H1 (cell line): ENCODE measurements at regions not wholly inside any gene's neighbourhood (a gene's known extent, or its start where the extent isn't known, plus 50 kb on each side); places are given as distances from the start of the nearest gene placed in this dataset.

Experiments used
- CTCF ChIA-PET: fragments of 300-600 bp; sonication (Branson Sonifier 250); formaldehyde crosslinking; loops from one replicate; lab custom pipeline; 2021; ENCODE audit not compliant: partially characterized antibody; lab: Charles Lee
- POLR2A ChIA-PET: fragments of 300-600 bp; sonication (Branson Sonifier 250); formaldehyde crosslinking; loops from one replicate; lab custom pipeline; 2021; ENCODE audit warnings: inconsistent platforms; ENCODE audit not compliant: partially characterized antibody; lab: Charles Lee
- DNase-seq, 2 experiments: peaks; one replicate each; pipeline versions ENCODE4 v3.0.0 to v3.0.0-alpha.2; 2010 to 2022; ENCODE audit warnings: low spot score in 2 of 2, low read depth in 1 of 2, mixed read lengths in 1 of 2
- FAIRE-seq: peaks from 2 replicates; lab custom pipeline; 2011; peaks lifted over from hg19 to GRCh38; lab: Jason Lieb, UNC
- H2AFZ ChIP-seq: 2 replicates; pipeline ENCODE4 v1.8.1; 2012; ENCODE audit warnings: low read length, inconsistent platforms
- H2AK5ac ChIP-seq: 2 replicates; pipeline ENCODE4 v1.6.1; 2013; ENCODE audit warnings: low read depth, low read length
- H2BK120ac ChIP-seq: replicated peaks from 2 replicates; pipeline ENCODE3; 2013; ENCODE audit warnings: low read depth, low read length, inconsistent platforms
- H2BK12ac ChIP-seq: 2 replicates; pipeline ENCODE4 v1.6.1; 2013; ENCODE audit warnings: low read depth, low read length
- H2BK15ac ChIP-seq: 2 replicates; pipeline ENCODE4 v1.6.1; 2013; ENCODE audit warnings: low read length
- H2BK20ac ChIP-seq: 2 replicates; pipeline ENCODE4 v1.6.1; 2013; ENCODE audit warnings: low read length
- H2BK5ac ChIP-seq: 2 replicates; pipeline ENCODE4 v1.6.1; 2013; ENCODE audit warnings: low read depth, low read length
- H3K14ac ChIP-seq: 2 replicates; pipeline ENCODE4 v1.6.1; 2013; ENCODE audit warnings: inconsistent platforms; ENCODE audit not compliant: insufficient read length
- H3K18ac ChIP-seq: 2 replicates; pipeline ENCODE4 v1.6.1; 2013; ENCODE audit warnings: low read length; ENCODE audit errors: extremely low read depth
- H3K23ac ChIP-seq: 2 replicates; pipeline ENCODE4 v1.6.1; 2013; ENCODE audit warnings: inconsistent platforms; ENCODE audit not compliant: insufficient read length
- H3K23me2 ChIP-seq: 2 replicates; pipeline ENCODE4 v1.6.1; 2013; ENCODE audit warnings: low read depth, low read length
- H3K27ac ChIP-seq: 2 replicates; pipeline ENCODE4 v1.6.1; 2011; ENCODE audit warnings: low read depth, low read length, inconsistent platforms
- H3K27me3 ChIP-seq, 4 experiments: replicated peaks in 1 of 4; 1 replicate in 1 of 4; 2 replicates in 3 of 4; pipeline versions ENCODE4 v1.6.1 to v1.8.1; 2011 to 2013; ENCODE audit warnings: low read length in 3 of 4, mild to moderate bottlenecking in 3 of 4, inconsistent platforms in 2 of 4, mixed read lengths in 2 of 4, moderate library complexity in 1 of 4; ENCODE audit not compliant: control insufficient read depth in 3 of 4, insufficient read depth in 3 of 4; ENCODE audit errors: extremely low read depth in 1 of 4
- H3K36me3 ChIP-seq, 4 experiments: 2 replicates each; pipeline versions ENCODE4 v1.6.1 to v1.8.1; 2011 to 2013; ENCODE audit warnings: mild to moderate bottlenecking in 4 of 4, low read length in 3 of 4, moderate library complexity in 2 of 4, control low read depth in 1 of 4, inconsistent platforms in 1 of 4; ENCODE audit not compliant: insufficient read depth in 4 of 4, control insufficient read depth in 2 of 4
- H3K4ac ChIP-seq: replicated peaks from 2 replicates; pipeline ENCODE3; 2013; ENCODE audit warnings: low read length, low read depth, mixed read lengths, inconsistent platforms; ENCODE audit not compliant: insufficient read length
- H3K4me1 ChIP-seq, 4 experiments: replicated peaks in 1 of 4; 1 replicate in 1 of 4; 2 replicates in 3 of 4; pipeline versions ENCODE4 v1.6.1 to v1.8.1; 2011 to 2013; ENCODE audit warnings: low read length in 3 of 4, inconsistent platforms in 2 of 4, mixed read lengths in 1 of 4; ENCODE audit not compliant: insufficient read depth in 4 of 4, control insufficient read depth in 3 of 4
- H3K4me2 ChIP-seq, 2 experiments: 2 replicates each; pipeline versions ENCODE4 v1.6.1 to v1.8.1; 2011 to 2013; ENCODE audit warnings: low read depth in 2 of 2, low read length in 2 of 2, control low read depth in 1 of 2, inconsistent platforms in 1 of 2, mild to moderate bottlenecking in 1 of 2; ENCODE audit not compliant: insufficient read depth in 1 of 2
- H3K4me3 ChIP-seq, 4 experiments: fragments of 200-600, 300-600 bp in 1 of 4; sonication (generic), shearing (Covaris generic), sonication (Bioruptor Twin) in 1 of 4; 2 replicates each; pipeline versions ENCODE4 v1.5.1 to v1.8.1; 2011 to 2016; ENCODE audit warnings: low read length in 4 of 4, low read depth in 3 of 4, control low read depth in 2 of 4, inconsistent platforms in 2 of 4, mild to moderate bottlenecking in 2 of 4, mixed read lengths in 1 of 4, moderate library complexity in 1 of 4; ENCODE audit not compliant: insufficient read depth in 2 of 4; ENCODE audit errors: extremely low read depth in 1 of 4
- H3K56ac ChIP-seq: replicated peaks from 2 replicates; pipeline ENCODE3; 2013; ENCODE audit warnings: low read depth, mild to moderate bottlenecking, mixed read lengths, low read length, inconsistent platforms; ENCODE audit not compliant: insufficient read length
- H3K79me1 ChIP-seq: 2 replicates; pipeline ENCODE4 v1.6.1; 2013; ENCODE audit warnings: low read depth, low read length, control low read depth
- H3K79me2 ChIP-seq, 2 experiments: 2 replicates each; pipeline versions ENCODE4 v1.6.1 to v1.8.1; 2012 to 2013; ENCODE audit warnings: low read length in 2 of 2, mild to moderate bottlenecking in 2 of 2, inconsistent platforms in 1 of 2; ENCODE audit not compliant: insufficient read depth in 2 of 2, control insufficient read depth in 1 of 2
- H3K9ac ChIP-seq, 4 experiments: replicated peaks in 1 of 4; 1 replicate in 1 of 4; 2 replicates in 3 of 4; pipeline versions ENCODE4 v1.6.1 to v1.8.1; 2011 to 2013; ENCODE audit warnings: low read depth in 3 of 4, low read length in 3 of 4, control low read depth in 2 of 4, mild to moderate bottlenecking in 2 of 4, moderate library complexity in 2 of 4, inconsistent platforms in 1 of 4; ENCODE audit errors: extremely low read depth in 1 of 4
- H3K9me3 ChIP-seq, 2 experiments: 2 replicates each; pipeline versions ENCODE4 v1.6.1 to v1.8.1; 2012 to 2013; ENCODE audit warnings: mild to moderate bottlenecking in 2 of 2, moderate library complexity in 2 of 2, control low read depth in 1 of 2, inconsistent platforms in 1 of 2, low read depth in 1 of 2, low read length in 1 of 2, mixed read lengths in 1 of 2; ENCODE audit not compliant: insufficient read depth in 2 of 2
- H4K20me1 ChIP-seq, 2 experiments: replicated peaks in 1 of 2; 2 replicates each; pipeline versions ENCODE3 to v1.8.1; 2011 to 2013; ENCODE audit warnings: inconsistent platforms in 2 of 2, low read length in 2 of 2, mild to moderate bottlenecking in 1 of 2; ENCODE audit not compliant: insufficient read depth in 2 of 2, control insufficient read depth in 1 of 2
- H4K5ac ChIP-seq: 2 replicates; pipeline ENCODE4 v1.6.1; 2013; ENCODE audit warnings: low read length, low read depth, mixed read lengths, inconsistent platforms; ENCODE audit not compliant: insufficient read length
- H4K8ac ChIP-seq: 2 replicates; pipeline ENCODE4 v1.8.0; 2013; ENCODE audit warnings: mild to moderate bottlenecking, moderate library complexity, low read length, inconsistent platforms; ENCODE audit not compliant: insufficient read depth; ENCODE audit errors: extremely low read depth
- H4K91ac ChIP-seq: replicated peaks from 2 replicates; pipeline ENCODE3; 2013; ENCODE audit warnings: low read length, mixed read lengths, inconsistent platforms; ENCODE audit not compliant: insufficient read length
- BACH1 ChIP-seq: IDR thresholded peaks from 2 replicates; pipeline ENCODE4 v1.6.1; 2012; ENCODE audit warnings: low read length, improper control_type of control experiment
- JUND ChIP-seq: IDR thresholded peaks from 2 replicates; pipeline ENCODE4 v1.6.1; 2011; ENCODE audit warnings: mild to moderate bottlenecking, improper control_type of control experiment, low read length
- WGBS, 2 experiments: shearing (Covaris generic) in 1 of 2; methylation state at CpG; one replicate each; pipeline versions ENCODE4 v1.1.6 to v1.1.7; 2013 to 2015; ENCODE audit warnings: low lambda C conversion rate in 2 of 2, mixed read lengths in 2 of 2, inconsistent platforms in 1 of 2, low coverage in 1 of 2, missing lambda C conversion rate in 1 of 2; ENCODE audit not compliant: insufficient replicate concordance in 2 of 2, insufficient coverage in 1 of 2, insufficient read length in 1 of 2; ENCODE audit errors: extremely low coverage in 1 of 2, missing lambda C conversion rate in 1 of 2; 5-methylcytosine and 5-hydroxymethylcytosine counted together

GRCh38 chr1:192887426-192887825, 78.6 kb downstream of the RGS2 start:
- H3K4ac ChIP-seq, result no peak overlapping the region
- no peak overlapping the region for H4K91ac ChIP-seq
- H4K20me1 ChIP-seq, result no peaks in the 10 kb centered on the region
- H3K79me1 ChIP-seq, result no peaks in the 10 kb centered on the region
- DNase-seq (peak in 1 of 2 experiments; percentile 21), FAIRE-seq (peak; percentile 50)
- POLR2A ChIA-PET, result interaction anchor here (2.1 kb wide), 1 partner anchor 79 kb away, joined by 7 read pairs; the partner anchor contains the start of gene RGS2
- H2BK5ac ChIP-seq, result peak overlapping the region; percentile 10; the same call in 1 of the 2 replicates
- no peak overlapping the region for H2AFZ ChIP-seq
- CTCF ChIA-PET, result interaction anchor here (1.3 kb wide), 1 partner anchor 11 kb away, joined by 5 read pairs; no protein-coding TSS in a partner anchor
- WGBS, 2 experiments, result 58% methylated on average over 4 of the region's 4 CpGs; no CpG with 5 or more reads in 1 of the 2 experiments
- H3K23me2 ChIP-seq, result no peaks in the 10 kb centered on the region
- no peak overlapping the region for H4K8ac ChIP-seq
- no peak overlapping the region for H3K4me2 ChIP-seq
- H2BK120ac ChIP-seq, result no peak overlapping the region
- H3K9ac ChIP-seq, result no peak overlapping the region
- H3K4me3 ChIP-seq, result no peak overlapping the region
- H3K9me3 ChIP-seq, result no peaks in the 10 kb centered on the region
- peaks cover 0 to 2% (median 0%) of the 10 kb centered on the region in 4 experiments; a peak in 4 of 7 replicates for H3K4me1 ChIP-seq
- H2BK12ac ChIP-seq, result no peak overlapping the region
- H4K5ac ChIP-seq, result no peak overlapping the region
- H3K23ac ChIP-seq, result no peak overlapping the region
- no peaks in the 10 kb centered on the region for H3K36me3 ChIP-seq
- TF ChIP-seq BACH1, result no peak
- TF ChIP-seq JUND, result peak; percentile 85
- no peaks in the 10 kb centered on the region for H3K79me2 ChIP-seq
- no peak overlapping the region for H3K18ac ChIP-seq
- H2AK5ac ChIP-seq, result no peak overlapping the region
- H3K27me3 ChIP-seq, result no peaks in the 10 kb centered on the region
- H3K14ac ChIP-seq, result no peak overlapping the region
- no peak overlapping the region for H2BK20ac ChIP-seq
- no peak overlapping the region for H2BK15ac ChIP-seq
- H3K56ac ChIP-seq, result no peak overlapping the region
- no peak overlapping the region for H3K27ac ChIP-seq
